H1 (cell line): ENCODE measurements at regions not wholly inside any gene's neighbourhood (a gene's known extent, or its start where the extent isn't known, plus 50 kb on each side); places are given as distances from the start of the nearest gene placed in this dataset.

Source experiments
- CTCF ChIA-PET: fragments of 300-600 bp; sonication (Branson Sonifier 250); formaldehyde crosslinking; loops from one replicate; lab custom pipeline; 2021; ENCODE audit not compliant: partially characterized antibody; lab: Charles Lee
- POLR2A ChIA-PET: fragments of 300-600 bp; sonication (Branson Sonifier 250); formaldehyde crosslinking; loops from one replicate; lab custom pipeline; 2021; ENCODE audit warnings: inconsistent platforms; ENCODE audit not compliant: partially characterized antibody; lab: Charles Lee
- DNase-seq, 2 experiments: peaks; one replicate each; pipeline versions ENCODE4 v3.0.0 to v3.0.0-alpha.2; 2010 to 2022; ENCODE audit warnings: low spot score in 2 of 2, low read depth in 1 of 2, mixed read lengths in 1 of 2
- FAIRE-seq: peaks from 2 replicates; lab custom pipeline; 2011; peaks lifted over from hg19 to GRCh38; lab: Jason Lieb, UNC
- H2AFZ ChIP-seq: 2 replicates; pipeline ENCODE4 v1.8.1; 2012; ENCODE audit warnings: low read length, inconsistent platforms
- H2AK5ac ChIP-seq: 2 replicates; pipeline ENCODE4 v1.6.1; 2013; ENCODE audit warnings: low read depth, low read length
- H2BK120ac ChIP-seq: replicated peaks from 2 replicates; pipeline ENCODE3; 2013; ENCODE audit warnings: low read depth, low read length, inconsistent platforms
- H2BK12ac ChIP-seq: 2 replicates; pipeline ENCODE4 v1.6.1; 2013; ENCODE audit warnings: low read depth, low read length
- H2BK15ac ChIP-seq: 2 replicates; pipeline ENCODE4 v1.6.1; 2013; ENCODE audit warnings: low read length
- H2BK20ac ChIP-seq: 2 replicates; pipeline ENCODE4 v1.6.1; 2013; ENCODE audit warnings: low read length
- H2BK5ac ChIP-seq: 2 replicates; pipeline ENCODE4 v1.6.1; 2013; ENCODE audit warnings: low read depth, low read length
- H3K14ac ChIP-seq: 2 replicates; pipeline ENCODE4 v1.6.1; 2013; ENCODE audit warnings: inconsistent platforms; ENCODE audit not compliant: insufficient read length
- H3K18ac ChIP-seq: 2 replicates; pipeline ENCODE4 v1.6.1; 2013; ENCODE audit warnings: low read length; ENCODE audit errors: extremely low read depth
- H3K23ac ChIP-seq: 2 replicates; pipeline ENCODE4 v1.6.1; 2013; ENCODE audit warnings: inconsistent platforms; ENCODE audit not compliant: insufficient read length
- H3K23me2 ChIP-seq: 2 replicates; pipeline ENCODE4 v1.6.1; 2013; ENCODE audit warnings: low read depth, low read length
- H3K27ac ChIP-seq: 2 replicates; pipeline ENCODE4 v1.6.1; 2011; ENCODE audit warnings: low read depth, low read length, inconsistent platforms
- H3K27me3 ChIP-seq, 4 experiments: replicated peaks in 1 of 4; 1 replicate in 1 of 4; 2 replicates in 3 of 4; pipeline versions ENCODE4 v1.6.1 to v1.8.1; 2011 to 2013; ENCODE audit warnings: low read length in 3 of 4, mild to moderate bottlenecking in 3 of 4, inconsistent platforms in 2 of 4, mixed read lengths in 2 of 4, moderate library complexity in 1 of 4; ENCODE audit not compliant: control insufficient read depth in 3 of 4, insufficient read depth in 3 of 4; ENCODE audit errors: extremely low read depth in 1 of 4
- H3K36me3 ChIP-seq, 4 experiments: 2 replicates each; pipeline versions ENCODE4 v1.6.1 to v1.8.1; 2011 to 2013; ENCODE audit warnings: mild to moderate bottlenecking in 4 of 4, low read length in 3 of 4, moderate library complexity in 2 of 4, control low read depth in 1 of 4, inconsistent platforms in 1 of 4; ENCODE audit not compliant: insufficient read depth in 4 of 4, control insufficient read depth in 2 of 4
- H3K4ac ChIP-seq: replicated peaks from 2 replicates; pipeline ENCODE3; 2013; ENCODE audit warnings: low read length, low read depth, mixed read lengths, inconsistent platforms; ENCODE audit not compliant: insufficient read length
- H3K4me1 ChIP-seq, 4 experiments: replicated peaks in 1 of 4; 1 replicate in 1 of 4; 2 replicates in 3 of 4; pipeline versions ENCODE4 v1.6.1 to v1.8.1; 2011 to 2013; ENCODE audit warnings: low read length in 3 of 4, inconsistent platforms in 2 of 4, mixed read lengths in 1 of 4; ENCODE audit not compliant: insufficient read depth in 4 of 4, control insufficient read depth in 3 of 4
- H3K4me2 ChIP-seq, 2 experiments: 2 replicates each; pipeline versions ENCODE4 v1.6.1 to v1.8.1; 2011 to 2013; ENCODE audit warnings: low read depth in 2 of 2, low read length in 2 of 2, control low read depth in 1 of 2, inconsistent platforms in 1 of 2, mild to moderate bottlenecking in 1 of 2; ENCODE audit not compliant: insufficient read depth in 1 of 2
- H3K4me3 ChIP-seq, 4 experiments: fragments of 200-600, 300-600 bp in 1 of 4; sonication (generic), shearing (Covaris generic), sonication (Bioruptor Twin) in 1 of 4; 2 replicates each; pipeline versions ENCODE4 v1.5.1 to v1.8.1; 2011 to 2016; ENCODE audit warnings: low read length in 4 of 4, low read depth in 3 of 4, control low read depth in 2 of 4, inconsistent platforms in 2 of 4, mild to moderate bottlenecking in 2 of 4, mixed read lengths in 1 of 4, moderate library complexity in 1 of 4; ENCODE audit not compliant: insufficient read depth in 2 of 4; ENCODE audit errors: extremely low read depth in 1 of 4
- H3K56ac ChIP-seq: replicated peaks from 2 replicates; pipeline ENCODE3; 2013; ENCODE audit warnings: low read depth, mild to moderate bottlenecking, mixed read lengths, low read length, inconsistent platforms; ENCODE audit not compliant: insufficient read length
- H3K79me1 ChIP-seq: 2 replicates; pipeline ENCODE4 v1.6.1; 2013; ENCODE audit warnings: low read depth, low read length, control low read depth
- H3K79me2 ChIP-seq, 2 experiments: 2 replicates each; pipeline versions ENCODE4 v1.6.1 to v1.8.1; 2012 to 2013; ENCODE audit warnings: low read length in 2 of 2, mild to moderate bottlenecking in 2 of 2, inconsistent platforms in 1 of 2; ENCODE audit not compliant: insufficient read depth in 2 of 2, control insufficient read depth in 1 of 2
- H3K9ac ChIP-seq, 4 experiments: replicated peaks in 1 of 4; 1 replicate in 1 of 4; 2 replicates in 3 of 4; pipeline versions ENCODE4 v1.6.1 to v1.8.1; 2011 to 2013; ENCODE audit warnings: low read depth in 3 of 4, low read length in 3 of 4, control low read depth in 2 of 4, mild to moderate bottlenecking in 2 of 4, moderate library complexity in 2 of 4, inconsistent platforms in 1 of 4; ENCODE audit errors: extremely low read depth in 1 of 4
- H3K9me3 ChIP-seq, 2 experiments: 2 replicates each; pipeline versions ENCODE4 v1.6.1 to v1.8.1; 2012 to 2013; ENCODE audit warnings: mild to moderate bottlenecking in 2 of 2, moderate library complexity in 2 of 2, control low read depth in 1 of 2, inconsistent platforms in 1 of 2, low read depth in 1 of 2, low read length in 1 of 2, mixed read lengths in 1 of 2; ENCODE audit not compliant: insufficient read depth in 2 of 2
- H4K20me1 ChIP-seq, 2 experiments: replicated peaks in 1 of 2; 2 replicates each; pipeline versions ENCODE3 to v1.8.1; 2011 to 2013; ENCODE audit warnings: inconsistent platforms in 2 of 2, low read length in 2 of 2, mild to moderate bottlenecking in 1 of 2; ENCODE audit not compliant: insufficient read depth in 2 of 2, control insufficient read depth in 1 of 2
- H4K5ac ChIP-seq: 2 replicates; pipeline ENCODE4 v1.6.1; 2013; ENCODE audit warnings: low read length, low read depth, mixed read lengths, inconsistent platforms; ENCODE audit not compliant: insufficient read length
- H4K8ac ChIP-seq: 2 replicates; pipeline ENCODE4 v1.8.0; 2013; ENCODE audit warnings: mild to moderate bottlenecking, moderate library complexity, low read length, inconsistent platforms; ENCODE audit not compliant: insufficient read depth; ENCODE audit errors: extremely low read depth
- H4K91ac ChIP-seq: replicated peaks from 2 replicates; pipeline ENCODE3; 2013; ENCODE audit warnings: low read length, mixed read lengths, inconsistent platforms; ENCODE audit not compliant: insufficient read length
- ATF2 ChIP-seq: IDR thresholded peaks from 2 replicates; pipeline ENCODE4 v1.6.1; 2012; ENCODE audit warnings: low read length, inconsistent platforms
- BCL11A ChIP-seq, 2 experiments: IDR thresholded peaks; one replicate each; pipeline ENCODE4 v1.6.1; 2011; ENCODE audit warnings: low read depth in 2 of 2, low read length in 2 of 2, mild to moderate bottlenecking in 2 of 2
- CREB1 ChIP-seq: IDR thresholded peaks from 2 replicates; pipeline ENCODE4 v1.6.1; 2012; ENCODE audit warnings: inconsistent platforms
- CTBP2 ChIP-seq: IDR thresholded peaks from 2 replicates; pipeline ENCODE4 v1.7.0; 2011; ENCODE audit warnings: borderline replicate concordance, mild to moderate bottlenecking, moderate library complexity, mixed read lengths, low read length; ENCODE audit not compliant: insufficient read depth, insufficient read length
- EP300 ChIP-seq, 2 experiments: IDR thresholded peaks; 1 replicate in 1 of 2; 2 replicates in 1 of 2; pipeline ENCODE4 v1.6.1; 2011 to 2012; ENCODE audit warnings: low read depth in 2 of 2, low read length in 2 of 2, mild to moderate bottlenecking in 2 of 2, borderline replicate concordance in 1 of 2, inconsistent platforms in 1 of 2, moderate library complexity in 1 of 2
- GABPA ChIP-seq: IDR thresholded peaks from 2 replicates; pipeline ENCODE4 v1.6.1; 2011; ENCODE audit warnings: mild to moderate bottlenecking, low read length, moderate library complexity, borderline replicate concordance; ENCODE audit not compliant: insufficient read depth
- GTF2F1 ChIP-seq: IDR thresholded peaks from 2 replicates; pipeline ENCODE4 v1.6.1; 2012; ENCODE audit warnings: low read depth, low read length, improper control_type of control experiment, borderline replicate concordance
- RNF2 ChIP-seq: fragments of 200-900, 300-1000 bp; sonication (generic); IDR thresholded peaks from 2 replicates; pipeline ENCODE4 v1.7.1; 2016; ENCODE audit warnings: borderline replicate concordance, low read depth, mild to moderate bottlenecking, antibody characterized with exemption, low read length; ENCODE audit not compliant: poor library complexity, severe bottlenecking; ENCODE audit errors: missing control alignments
- SAP30 ChIP-seq: fragments of 300-600 bp; sonication (generic); IDR thresholded peaks from 2 replicates; pipeline ENCODE4 v1.7.1; 2012; ENCODE audit warnings: low read length, moderate library complexity, mild to moderate bottlenecking, inconsistent platforms; ENCODE audit not compliant: insufficient read depth, insufficient replicate concordance
- WGBS, 2 experiments: shearing (Covaris generic) in 1 of 2; methylation state at CpG; one replicate each; pipeline versions ENCODE4 v1.1.6 to v1.1.7; 2013 to 2015; ENCODE audit warnings: low lambda C conversion rate in 2 of 2, mixed read lengths in 2 of 2, inconsistent platforms in 1 of 2, low coverage in 1 of 2, missing lambda C conversion rate in 1 of 2; ENCODE audit not compliant: insufficient replicate concordance in 2 of 2, insufficient coverage in 1 of 2, insufficient read length in 1 of 2; ENCODE audit errors: extremely low coverage in 1 of 2, missing lambda C conversion rate in 1 of 2; 5-methylcytosine and 5-hydroxymethylcytosine counted together

- DNase-seq: no peak
- H2BK12ac ChIP-seq: no peak overlapping the region
- no peak overlapping the region for H4K8ac ChIP-seq
- H2BK120ac ChIP-seq: no peak overlapping the region
- ChIA-PET CTCF (no interaction called here), POLR2A (no interaction called here)
- H3K23ac ChIP-seq: no peak overlapping the region
- no peaks in the 10 kb centered on the region for H4K20me1 ChIP-seq
- no peaks in the 10 kb centered on the region for H3K79me2 ChIP-seq
- H2AFZ ChIP-seq: no peak overlapping the region
- no peak overlapping the region for H2BK15ac ChIP-seq
- TF ChIP-seq SAP30: no peak
- no peak for TF ChIP-seq ATF2
- no peak for TF ChIP-seq CREB1
- no peak for TF ChIP-seq BCL11A (IDR thresholded peaks at IDR 0.05; ENCODE audit: low read depth in 2 of 2, low read length in 2 of 2)
- TF ChIP-seq CTBP2: no peak
- TF ChIP-seq GTF2F1: no peak
- TF ChIP-seq GABPA: no peak
- no peak for TF ChIP-seq EP300 (IDR thresholded peaks at IDR 0.05; ENCODE audit: borderline replicate concordance in 1 of 2, low read depth in 2 of 2, low read length in 2 of 2)
- no peak for TF ChIP-seq RNF2
- no peaks in the 10 kb centered on the region; a peak in 1 of 8 replicates for H3K36me3 ChIP-seq
- H3K79me1 ChIP-seq: no peaks in the 10 kb centered on the region
- no peak overlapping the region for H3K27ac ChIP-seq
- peaks cover 0 to 5% (median 1%) of the 10 kb centered on the region in 4 experiments; a peak in 3 of 7 replicates for H3K4me1 ChIP-seq
- H3K27me3 ChIP-seq: no peaks in the 10 kb centered on the region
- H3K4me3 ChIP-seq: no peak overlapping the region
- no peaks in the 10 kb centered on the region for H3K23me2 ChIP-seq
- no peak for FAIRE-seq
- no peak overlapping the region for H3K18ac ChIP-seq
- no peak overlapping the region for H3K4me2 ChIP-seq
- no peak overlapping the region for H3K9ac ChIP-seq
- no peak overlapping the region for H3K4ac ChIP-seq
- H4K5ac ChIP-seq: no peak overlapping the region
- H3K9me3 ChIP-seq: no peaks in the 10 kb centered on the region
- no peak overlapping the region for H2BK5ac ChIP-seq
- no peak overlapping the region for H3K14ac ChIP-seq
- H3K56ac ChIP-seq: no peak overlapping the region
- 96% methylated on average over 2 of the region's 2 CpGs; no CpG with 5 or more reads in 1 of the 2 experiments for WGBS, 2 experiments
- no peak overlapping the region for H2AK5ac ChIP-seq
- no peak overlapping the region for H2BK20ac ChIP-seq
- H4K91ac ChIP-seq: no peak overlapping the region
Observed at GRCh38 chr4:133638751-133639150, 489.7 kb downstream of the PCDH10 start.
